ENCODE measurements at regions not wholly inside any gene's neighbourhood (a gene's known extent, or its start where the extent isn't known, plus 50 kb on each side); places are given as distances from the start of the nearest gene placed in this dataset.

DNA sequence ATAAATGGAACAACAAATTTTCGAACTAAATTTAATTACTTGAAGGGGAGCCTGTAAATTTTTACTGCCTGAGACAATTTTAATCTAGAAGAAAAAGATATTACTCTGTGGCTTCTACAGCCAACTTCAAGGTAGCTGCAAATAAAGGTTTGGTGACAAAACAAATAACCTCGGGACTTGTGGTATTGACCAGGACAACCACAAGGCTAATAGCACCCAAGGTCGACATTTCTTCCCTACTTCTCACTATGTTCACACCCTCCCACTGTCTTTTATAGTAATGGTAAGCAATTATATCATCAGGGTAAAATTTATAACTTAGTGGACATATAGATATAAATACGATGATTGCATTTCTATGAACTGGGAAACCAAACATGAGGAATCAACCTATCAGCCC lies 67.9 kb upstream of the SPINK5 start:
- Histone ChIP-seq H3K4me3 (ENCODE audit: low read length) (no peak overlapping the region), H3K9me3 (ENCODE audit: control insufficient read depth, low read length) (peaks cover 15% of the 10 kb centered on the region), H3K9ac (ENCODE audit: extremely low read depth, low read length, poor library complexity, severe bottlenecking) (no peak overlapping the region), H3K36me3 (ENCODE audit: control insufficient read depth, insufficient read depth, low read length) (no peaks in the 10 kb centered on the region), H3K27ac (ENCODE audit: low read depth, low read length) (no peak overlapping the region), H3K4me1 (ENCODE audit: control insufficient read depth, insufficient read depth, low read length) (no peaks in the 10 kb centered on the region), H3K27me3 (ENCODE audit: control insufficient read depth, insufficient read depth, low read length, poor library complexity, severe bottlenecking) (no peaks in the 10 kb centered on the region)
- WGBS, 2 experiments (ENCODE audit: insufficient coverage in 1 of 2, insufficient read length in 1 of 2) = 92% methylated on average over 4 of the region's 4 CpGs; no CpG with 5 or more reads in 1 of the 2 experiments
- Mint-ChIP-seq H3K36me3 (ENCODE audit: low read depth) (peaks cover 23% of the 10 kb centered on the region), H3K4me3 (no peak overlapping the region), H3K9me3 (peaks cover 17% of the 10 kb centered on the region), H3K27ac (no peak overlapping the region), H3K27me3 (ENCODE audit: insufficient read depth) (no peaks in the 10 kb centered on the region), H3K4me1 (peaks cover 6% of the 10 kb centered on the region)
- no peak for DNase-seq
- TF ChIP-seq, protein P1, sequence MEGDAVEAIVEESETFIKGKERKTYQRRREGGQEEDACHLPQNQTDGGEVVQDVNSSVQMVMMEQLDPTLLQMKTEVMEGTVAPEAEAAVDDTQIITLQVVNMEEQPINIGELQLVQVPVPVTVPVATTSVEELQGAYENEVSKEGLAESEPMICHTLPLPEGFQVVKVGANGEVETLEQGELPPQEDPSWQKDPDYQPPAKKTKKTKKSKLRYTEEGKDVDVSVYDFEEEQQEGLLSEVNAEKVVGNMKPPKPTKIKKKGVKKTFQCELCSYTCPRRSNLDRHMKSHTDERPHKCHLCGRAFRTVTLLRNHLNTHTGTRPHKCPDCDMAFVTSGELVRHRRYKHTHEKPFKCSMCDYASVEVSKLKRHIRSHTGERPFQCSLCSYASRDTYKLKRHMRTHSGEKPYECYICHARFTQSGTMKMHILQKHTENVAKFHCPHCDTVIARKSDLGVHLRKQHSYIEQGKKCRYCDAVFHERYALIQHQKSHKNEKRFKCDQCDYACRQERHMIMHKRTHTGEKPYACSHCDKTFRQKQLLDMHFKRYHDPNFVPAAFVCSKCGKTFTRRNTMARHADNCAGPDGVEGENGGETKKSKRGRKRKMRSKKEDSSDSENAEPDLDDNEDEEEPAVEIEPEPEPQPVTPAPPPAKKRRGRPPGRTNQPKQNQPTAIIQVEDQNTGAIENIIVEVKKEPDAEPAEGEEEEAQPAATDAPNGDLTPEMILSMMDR (conservative IDR thresholded peaks at IDR 0.05) = no peak

DNA sequence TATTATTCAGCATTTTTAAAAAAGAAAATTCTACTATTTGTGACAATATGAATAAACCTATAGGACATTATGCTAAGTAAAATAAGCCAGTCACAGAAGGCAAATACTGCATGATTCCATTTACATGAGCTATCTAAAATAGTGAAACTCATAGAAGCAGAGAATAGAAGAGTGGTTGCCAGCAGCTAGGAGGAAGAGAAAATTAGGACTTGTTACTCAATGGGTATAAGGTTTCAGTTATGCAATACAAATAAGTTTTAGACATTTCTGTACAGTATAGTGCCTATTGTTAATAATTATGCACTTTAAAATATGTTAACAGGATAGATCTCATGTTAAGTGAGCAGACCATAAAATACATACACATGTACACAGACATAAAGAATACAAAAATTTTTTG lies 73.8 kb upstream of the SPINK5 start:
- Mint-ChIP-seq H3K36me3 (ENCODE audit: low read depth) (no peaks in the 10 kb centered on the region), H3K9me3 (no peaks in the 10 kb centered on the region), H3K27ac (no peak overlapping the region), H3K4me3 (no peak overlapping the region), H3K4me1 (peaks cover 8% of the 10 kb centered on the region), H3K27me3 (ENCODE audit: insufficient read depth) (no peaks in the 10 kb centered on the region)
- H3K36me3 ChIP-seq (ENCODE audit: control insufficient read depth, insufficient read depth, low read length) = no peaks in the 10 kb centered on the region
- TF ChIP-seq, protein P1 (conservative IDR thresholded peaks at IDR 0.05) = no peak
- no peak overlapping the region for H3K9ac ChIP-seq (ENCODE audit: extremely low read depth, low read length, poor library complexity, severe bottlenecking)
- H3K4me1 ChIP-seq (ENCODE audit: control insufficient read depth, insufficient read depth, low read length) = no peaks in the 10 kb centered on the region
- H3K27me3 ChIP-seq (ENCODE audit: control insufficient read depth, insufficient read depth, low read length, poor library complexity, severe bottlenecking) = no peaks in the 10 kb centered on the region
- no peak overlapping the region for H3K4me3 ChIP-seq (ENCODE audit: low read length)
- no peaks in the 10 kb centered on the region for H3K9me3 ChIP-seq (ENCODE audit: control insufficient read depth, low read length)
- DNase-seq = no peak
- no peak overlapping the region for H3K27ac ChIP-seq (ENCODE audit: low read depth, low read length)

DNA sequence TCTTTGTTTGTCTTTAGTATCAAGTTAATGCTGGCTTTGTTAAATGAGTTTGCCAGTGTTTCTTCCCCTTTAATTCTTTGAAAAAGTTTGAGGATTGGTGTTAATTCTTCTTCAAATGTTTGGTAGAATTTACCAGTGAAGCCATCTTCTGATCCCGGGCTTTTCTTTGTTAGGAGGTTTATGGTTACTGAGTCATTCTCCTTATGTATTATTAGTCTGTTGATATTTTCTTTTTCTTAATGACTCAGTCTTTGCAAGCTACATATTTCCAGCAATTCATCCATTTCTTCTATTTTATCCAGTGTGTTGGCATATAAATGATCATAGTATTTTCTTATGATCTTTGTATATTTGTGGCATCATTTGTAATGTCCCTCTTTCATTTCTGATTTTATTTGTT lies 74.5 kb upstream of the SPINK5 start:
- Mint-ChIP-seq H3K4me1 (peaks cover 8% of the 10 kb centered on the region), H3K4me3 (no peak overlapping the region), H3K27ac (peak overlapping the region; percentile 23), H3K36me3 (ENCODE audit: low read depth) (no peaks in the 10 kb centered on the region), H3K9me3 (no peaks in the 10 kb centered on the region), H3K27me3 (ENCODE audit: insufficient read depth) (no peaks in the 10 kb centered on the region)
- TF ChIP-seq, protein P1 (conservative IDR thresholded peaks at IDR 0.05) = no peak
- Histone ChIP-seq H3K4me1 (ENCODE audit: control insufficient read depth, insufficient read depth, low read length) (no peaks in the 10 kb centered on the region), H3K27me3 (ENCODE audit: control insufficient read depth, insufficient read depth, low read length, poor library complexity, severe bottlenecking) (no peaks in the 10 kb centered on the region), H3K4me3 (ENCODE audit: low read length) (no peak overlapping the region), H3K36me3 (ENCODE audit: control insufficient read depth, insufficient read depth, low read length) (no peaks in the 10 kb centered on the region), H3K9me3 (ENCODE audit: control insufficient read depth, low read length) (no peaks in the 10 kb centered on the region), H3K9ac (ENCODE audit: extremely low read depth, low read length, poor library complexity, severe bottlenecking) (no peak overlapping the region), H3K27ac (ENCODE audit: low read depth, low read length) (no peak overlapping the region)
- DNase-seq = no peak
- WGBS, 2 experiments (ENCODE audit: insufficient coverage in 1 of 2, insufficient read length in 1 of 2) = 86% methylated on average over 1 of the region's 1 CpG; no CpG with 5 or more reads in 1 of the 2 experiments
